ENCODE measurements at regions not wholly inside any gene's neighbourhood (a gene's known extent, or its start where the extent isn't known, plus 50 kb on each side); places are given as distances from the start of the nearest gene placed in this dataset.

- no peak for DNase-seq (ENCODE audit: low spot score)
These were observed 190.6 kb downstream of the DHX35 start for GRCh38 chr20:39152742-39153141.

DNA sequence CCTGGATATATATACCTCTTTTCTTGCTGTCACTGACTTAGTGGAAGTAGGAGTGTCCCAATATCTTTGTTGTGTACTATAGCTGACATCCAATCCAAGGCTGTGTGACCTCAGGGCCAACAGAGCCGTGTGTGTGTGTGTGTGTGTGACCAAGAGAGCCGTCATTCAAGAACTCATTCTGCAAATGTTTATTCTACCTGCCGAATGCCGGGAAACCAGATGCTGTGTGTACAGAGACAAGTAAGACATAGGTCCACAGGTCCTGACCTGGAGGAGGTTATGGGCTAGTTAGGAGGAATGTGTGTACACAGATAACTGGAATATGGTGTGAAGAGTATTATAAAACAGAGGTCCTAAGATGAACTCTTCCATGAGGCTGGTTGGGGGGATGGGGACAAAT is 190.0 kb downstream of the DHX35 start:
- no peak for DNase-seq (ENCODE audit: low spot score)

DNA sequence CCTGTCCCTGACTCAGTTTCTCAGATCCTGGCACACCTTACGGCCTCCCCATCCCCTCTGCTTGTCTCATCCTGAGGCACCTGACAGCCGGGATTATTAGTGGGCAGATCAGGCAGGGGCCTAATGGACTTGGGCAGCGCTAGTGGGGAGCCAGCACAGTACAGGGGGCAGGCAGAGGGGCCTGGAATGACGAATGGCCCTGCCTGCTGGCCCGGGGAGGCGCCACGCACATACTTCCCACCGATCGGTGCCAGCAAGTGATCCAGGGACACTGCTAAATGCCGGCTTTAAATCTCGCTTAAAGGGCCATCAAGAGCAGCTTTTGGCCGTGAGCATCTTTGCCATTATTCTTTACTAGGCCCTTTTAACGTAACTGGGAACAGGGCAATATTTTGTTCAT is 188.4 kb downstream of the DHX35 start:
- DNase-seq (ENCODE audit: low spot score): no peak

- DNase-seq (ENCODE audit: low spot score): no peak
These were observed 184.2 kb downstream of the DHX35 start for GRCh38 chr20:39146394-39146793.

GRCh38 chr20:39145921-39146320 is 183.8 kb downstream of the DHX35 start:
- DNase-seq (ENCODE audit: low spot score): no peak

DNA sequence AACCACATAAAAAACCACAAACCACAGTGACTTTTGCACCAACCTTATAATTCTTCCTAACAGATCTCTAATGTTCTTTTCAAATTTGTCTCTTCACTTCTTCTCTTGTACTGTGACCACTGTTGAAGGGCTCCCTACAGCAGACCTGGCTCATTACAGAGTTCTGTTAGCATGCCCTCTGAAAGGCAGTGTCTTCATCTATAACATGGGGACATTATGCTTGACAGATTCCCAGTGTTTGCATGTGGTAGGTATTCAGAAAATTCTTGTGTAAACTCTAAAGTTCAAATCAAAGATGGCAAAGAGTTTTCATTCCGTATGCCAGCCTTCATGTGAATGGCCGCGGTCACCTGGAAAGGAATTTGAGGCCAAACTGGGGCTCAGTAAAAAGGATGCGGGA is 182.6 kb downstream of the DHX35 start:
- DNase-seq (ENCODE audit: low spot score): no peak

GRCh38 chr20:39142407-39143096 is 180.4 kb downstream of the DHX35 start:
- no peak for DNase-seq (ENCODE audit: low spot score)

- no peak for DNase-seq (ENCODE audit: low spot score)
These were observed 175.2 kb downstream of the DHX35 start for GRCh38 chr20:39137299-39137698.

- DNase-seq (ENCODE audit: low spot score): no peak
These were observed 174.7 kb downstream of the DHX35 start for GRCh38 chr20:39136798-39137197.

GRCh38 chr20:39135885-39136544 is 173.9 kb downstream of the DHX35 start:
- no peak for DNase-seq (ENCODE audit: low spot score)

GRCh38 chr20:39133201-39133600 is 171.1 kb downstream of the DHX35 start:
- DNase-seq (ENCODE audit: low spot score): no peak

GRCh38 chr20:39132511-39132910 is 170.4 kb downstream of the DHX35 start:
- no peak for DNase-seq (ENCODE audit: low spot score)

GRCh38 chr20:39132093-39132492 is 169.9 kb downstream of the DHX35 start:
- no peak for DNase-seq (ENCODE audit: low spot score)

DNA sequence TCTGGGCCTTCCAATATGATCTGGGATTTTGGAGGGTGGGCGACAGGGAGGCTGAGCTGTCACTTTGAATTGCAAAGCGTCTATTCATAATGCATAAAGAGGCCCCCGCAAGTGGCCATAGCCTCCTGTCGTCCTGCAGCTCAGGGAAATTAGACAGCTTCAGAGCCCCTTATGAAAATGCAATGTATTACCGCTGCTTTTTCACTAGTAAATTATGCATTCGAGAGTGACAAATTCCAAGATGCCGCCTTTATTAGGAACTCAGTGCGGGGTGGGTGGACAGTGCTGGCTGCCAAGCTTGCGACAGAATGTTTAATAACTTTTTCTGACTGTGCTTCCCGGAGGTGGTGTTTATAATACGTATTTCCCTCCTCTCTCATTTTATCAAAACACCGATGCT is 168.5 kb downstream of the DHX35 start:
- DNase-seq (ENCODE audit: low spot score): no peak

DNA sequence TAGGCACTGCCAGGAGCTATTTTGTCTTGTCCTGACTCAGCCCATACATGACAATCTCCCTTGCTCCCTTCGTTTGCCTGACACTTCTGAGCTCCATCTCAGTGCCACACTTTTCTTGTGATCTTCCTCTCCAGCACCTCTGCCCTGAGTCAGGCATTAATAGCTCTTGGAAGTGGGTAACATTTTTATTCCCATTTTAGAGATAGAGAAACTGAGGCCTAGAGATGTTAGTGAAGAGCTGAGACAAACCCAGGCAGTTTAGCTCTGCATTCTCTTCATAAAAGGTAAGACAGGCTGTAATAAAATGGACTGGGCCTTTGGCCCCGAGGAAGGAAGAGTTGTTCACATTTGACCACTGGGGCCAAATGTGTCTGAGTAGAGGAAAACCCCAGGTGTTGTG is 167.4 kb downstream of the DHX35 start:
- DNase-seq (ENCODE audit: low spot score): no peak

DNA sequence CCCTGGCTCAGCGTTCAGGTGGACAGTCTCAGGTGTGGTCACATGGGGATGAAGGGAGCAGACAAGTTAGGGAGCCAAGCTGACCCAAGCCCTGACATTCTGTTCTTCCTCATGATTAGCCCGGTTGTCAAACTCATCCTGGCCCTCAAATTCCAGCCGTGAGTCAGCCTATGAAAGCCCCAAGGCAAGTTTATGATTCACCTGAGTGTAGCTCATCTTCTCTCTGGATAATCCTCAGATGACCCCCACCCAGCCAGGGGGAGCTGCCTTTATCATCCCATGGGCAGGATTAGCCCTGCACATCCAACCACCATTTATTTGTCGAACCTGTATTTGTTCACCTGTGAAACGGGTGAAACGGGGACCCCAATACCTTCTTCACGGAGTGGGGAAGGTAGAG is 161.9 kb downstream of the DHX35 start:
- no peak for DNase-seq (ENCODE audit: low spot score)

- no peak for DNase-seq (ENCODE audit: low spot score)
These were observed 161.0 kb downstream of the DHX35 start for GRCh38 chr20:39123185-39123557.

GRCh38 chr20:39117491-39117890 is 155.3 kb downstream of the DHX35 start:
- no peak for DNase-seq (ENCODE audit: low spot score)

- DNase-seq (ENCODE audit: low spot score): no peak
These were observed 153.9 kb downstream of the DHX35 start for GRCh38 chr20:39116020-39116419.

DNA sequence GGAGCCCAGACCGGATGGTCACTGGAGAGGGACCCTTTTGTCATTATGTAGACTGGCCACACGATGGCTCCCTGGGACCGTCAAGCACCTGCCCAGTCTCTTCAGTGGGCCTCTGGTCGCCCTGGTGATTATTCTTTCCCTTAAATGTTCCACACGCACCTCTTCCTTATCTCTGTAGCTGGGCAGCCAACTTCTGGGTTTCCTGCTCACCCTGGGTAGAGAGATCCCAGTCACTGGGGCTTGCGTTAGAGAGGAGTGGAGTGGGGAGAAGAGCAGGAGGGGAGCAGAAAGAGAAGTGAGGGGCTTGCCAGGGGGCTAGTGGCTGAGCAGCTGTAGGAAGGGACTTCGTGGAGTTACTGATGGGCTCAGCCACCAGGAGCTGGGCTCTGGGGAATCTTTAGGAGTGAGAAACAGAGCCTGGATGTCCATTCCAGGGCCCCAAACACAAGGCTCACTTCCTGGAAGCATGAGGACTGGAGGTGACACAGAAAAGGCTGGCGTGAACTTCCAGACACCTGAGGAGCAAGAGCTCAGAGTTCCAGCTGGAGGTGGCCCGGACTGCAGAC is 150.1 kb downstream of the DHX35 start:
- DNase-seq (ENCODE audit: low spot score): peak; percentile 32

DNA sequence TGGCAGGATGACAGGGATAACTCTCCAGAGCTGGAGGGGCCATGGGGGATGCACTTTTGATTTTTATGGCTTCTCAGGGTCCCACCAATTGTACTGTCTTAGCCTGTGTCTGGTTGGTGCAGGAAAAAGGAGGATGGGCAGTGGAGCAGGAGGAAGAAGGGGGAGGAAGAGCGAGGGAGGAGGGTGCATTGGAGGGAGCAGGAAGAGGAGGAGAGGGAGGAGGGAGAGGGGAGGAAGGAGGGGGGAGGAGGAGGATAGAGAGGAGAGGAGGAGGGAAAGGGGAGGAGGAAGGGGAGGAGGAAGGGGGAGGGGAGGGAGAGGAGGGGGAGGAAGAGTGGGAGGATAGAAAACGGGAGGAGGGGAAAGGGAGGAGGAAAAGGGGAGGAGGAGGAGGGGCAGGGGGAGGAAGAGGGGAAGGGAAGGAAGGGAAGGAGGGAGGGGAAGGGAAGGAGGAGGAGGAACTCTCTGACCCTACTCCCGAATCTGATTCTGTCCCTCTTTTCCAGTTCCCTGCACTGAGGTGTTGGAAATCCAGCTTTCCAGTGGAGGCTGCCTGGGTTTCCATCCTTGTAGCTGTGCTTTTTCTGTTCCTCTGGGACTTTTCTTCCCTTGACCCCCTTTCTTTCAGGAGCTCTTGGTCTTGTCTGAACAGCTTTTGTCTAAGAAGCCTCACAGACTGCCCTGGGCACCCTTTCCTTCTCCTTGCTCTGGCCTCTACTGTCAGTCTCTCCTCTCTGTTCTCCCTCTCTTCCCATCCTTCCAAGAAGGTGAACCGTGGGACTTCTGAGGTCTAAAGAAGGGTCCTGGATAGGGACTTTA is 149.4 kb downstream of the DHX35 start:
- no peak for DNase-seq (ENCODE audit: low spot score)

DNA sequence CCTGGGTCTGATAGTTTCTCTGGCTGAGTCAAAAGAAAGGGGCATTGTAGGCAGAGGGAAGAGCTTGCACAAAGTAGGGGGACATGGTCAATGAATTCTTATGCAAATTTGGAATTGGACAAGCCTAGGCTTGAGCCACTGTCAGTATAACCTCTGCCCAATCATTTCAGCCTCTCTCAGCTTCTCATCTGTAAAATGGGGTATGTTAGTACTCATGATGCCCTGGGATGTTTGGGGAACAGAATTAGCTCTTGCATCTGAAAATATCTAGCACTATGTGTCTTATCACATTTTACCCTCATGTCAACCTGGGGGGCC is 148.6 kb downstream of the DHX35 start:
- DNase-seq (ENCODE audit: low spot score): no peak

Measured in cerebellar cortex (tissue), 1 donor.